Astrocyte (in vitro differentiated cells and primary cell): ENCODE measurements at regions not wholly inside any gene's neighbourhood (a gene's known extent, or its start where the extent isn't known, plus 50 kb on each side); places are given as distances from the start of the nearest gene placed in this dataset.

Experiments used
- EZH2 ChIP-seq: IDR thresholded peaks from 2 replicates; pipeline ENCODE4 v1.6.1; 2012; ENCODE audit warnings: mild to moderate bottlenecking, low read length, inconsistent platforms; ENCODE audit not compliant: insufficient read depth
- TF ChIP-seq, protein P1 (sequence below): IDR thresholded peaks from 2 replicates; pipeline ENCODE4 v1.5.1; 2011; ENCODE audit warnings: low read depth, mild to moderate bottlenecking, inconsistent platforms, low read length, moderate library complexity; ENCODE audit not compliant: insufficient read depth

DNA sequence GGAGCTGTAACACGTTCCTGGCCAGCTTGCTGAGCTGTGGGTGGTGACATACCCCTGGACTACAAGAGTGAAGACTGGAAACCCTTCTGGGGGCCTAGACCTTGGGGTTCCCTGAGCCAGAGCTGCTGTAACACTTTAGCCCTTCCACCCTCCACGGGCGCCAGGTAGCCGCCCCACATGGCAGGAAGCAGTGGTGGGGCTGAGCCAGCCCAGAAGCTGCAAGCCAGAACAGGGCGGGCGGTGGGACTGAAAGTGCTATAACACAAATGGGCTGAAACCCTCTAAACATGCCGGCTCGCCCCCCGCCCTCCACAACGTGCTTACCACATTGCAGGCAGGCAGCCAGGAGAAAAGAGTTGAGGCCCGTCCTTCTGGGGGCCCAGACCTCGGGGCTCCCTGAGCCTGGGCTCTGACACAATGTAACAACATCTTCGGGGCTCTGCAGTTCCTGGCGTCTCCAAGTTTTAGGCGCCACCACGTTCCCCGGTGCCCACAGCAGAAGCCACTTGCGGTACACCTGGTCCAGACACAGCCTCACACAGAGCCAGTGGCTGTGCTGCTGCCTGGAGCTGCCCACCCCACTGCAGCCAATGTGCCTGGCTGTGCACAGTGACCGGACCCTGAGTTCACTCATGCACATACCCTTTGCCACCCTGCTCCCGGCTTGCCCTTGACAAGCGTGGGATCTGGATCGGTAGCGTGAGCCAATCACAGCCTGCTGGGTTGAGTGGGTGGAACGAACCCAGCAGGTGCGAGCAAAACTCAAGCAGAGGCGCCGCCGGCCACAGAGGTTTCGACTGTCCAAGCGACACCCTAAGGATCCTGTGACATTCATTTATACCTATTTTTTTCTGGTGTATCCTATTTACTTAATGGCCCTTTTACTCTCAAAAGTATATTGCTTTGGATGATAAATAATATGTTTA lies 127.4 kb upstream of the FHL2 start:
- TF ChIP-seq, protein P1, sequence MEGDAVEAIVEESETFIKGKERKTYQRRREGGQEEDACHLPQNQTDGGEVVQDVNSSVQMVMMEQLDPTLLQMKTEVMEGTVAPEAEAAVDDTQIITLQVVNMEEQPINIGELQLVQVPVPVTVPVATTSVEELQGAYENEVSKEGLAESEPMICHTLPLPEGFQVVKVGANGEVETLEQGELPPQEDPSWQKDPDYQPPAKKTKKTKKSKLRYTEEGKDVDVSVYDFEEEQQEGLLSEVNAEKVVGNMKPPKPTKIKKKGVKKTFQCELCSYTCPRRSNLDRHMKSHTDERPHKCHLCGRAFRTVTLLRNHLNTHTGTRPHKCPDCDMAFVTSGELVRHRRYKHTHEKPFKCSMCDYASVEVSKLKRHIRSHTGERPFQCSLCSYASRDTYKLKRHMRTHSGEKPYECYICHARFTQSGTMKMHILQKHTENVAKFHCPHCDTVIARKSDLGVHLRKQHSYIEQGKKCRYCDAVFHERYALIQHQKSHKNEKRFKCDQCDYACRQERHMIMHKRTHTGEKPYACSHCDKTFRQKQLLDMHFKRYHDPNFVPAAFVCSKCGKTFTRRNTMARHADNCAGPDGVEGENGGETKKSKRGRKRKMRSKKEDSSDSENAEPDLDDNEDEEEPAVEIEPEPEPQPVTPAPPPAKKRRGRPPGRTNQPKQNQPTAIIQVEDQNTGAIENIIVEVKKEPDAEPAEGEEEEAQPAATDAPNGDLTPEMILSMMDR, result no peak
- no peak for TF ChIP-seq EZH2
